ENCODE measurements at regions not wholly inside any gene's neighbourhood (a gene's known extent, or its start where the extent isn't known, plus 50 kb on each side); places are given as distances from the start of the nearest gene placed in this dataset.

- TF ChIP-seq CTCF (IDR thresholded peaks at IDR 0.05; ENCODE audit: low read depth, low read length) (no peak), MAX (IDR thresholded peaks at IDR 0.05; ENCODE audit: low read depth, low read length) (no peak)
Observed at GRCh38 chr10:3294919-3295581, 122.5 kb upstream of the PITRM1 start.
